GM21825 (cell line): ENCODE measurements at regions not wholly inside any gene's neighbourhood (a gene's known extent, or its start where the extent isn't known, plus 50 kb on each side); places are given as distances from the start of the nearest gene placed in this dataset.
"Not testable (repeated sequence)": the region's sequence is repeated elsewhere in the genome, so short reads cannot be mapped to it uniquely, and the experiment has no call there.

Source experiments
- ATAC-seq: cut with Tn5 transposase; IDR thresholded peaks from one replicate; pipeline ENCODE4 v1.9.1; 2021; ENCODE audit warnings: mild to moderate bottlenecking, moderate library complexity; ENCODE audit not compliant: unreplicated experiment

DNA sequence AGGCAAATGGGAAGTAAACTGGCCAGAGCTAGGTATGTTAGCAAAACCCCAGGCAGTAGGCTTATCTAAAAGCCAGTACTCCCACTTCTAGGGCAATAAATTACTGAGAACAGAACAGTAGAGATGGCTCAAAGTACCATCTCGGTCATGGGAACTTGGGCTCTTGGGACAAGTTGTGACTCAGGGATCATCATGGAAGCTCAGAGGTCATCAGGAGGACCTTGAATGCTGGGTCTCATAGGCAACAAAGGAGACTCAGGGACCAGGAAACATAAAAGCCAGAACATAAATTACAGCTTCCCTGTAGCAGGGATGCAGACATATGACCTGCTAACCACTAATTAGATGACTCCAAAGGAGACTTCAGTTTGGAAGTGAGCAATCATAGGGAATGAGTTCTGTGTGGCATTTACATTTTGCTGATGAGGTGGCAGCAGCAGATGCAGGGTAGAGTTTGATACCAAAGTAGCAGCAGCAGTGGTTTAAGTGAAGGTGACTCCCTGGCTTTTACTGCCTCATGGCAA lies 97.6 kb upstream of the SCAF11 start:
- no peak for ATAC-seq

DNA sequence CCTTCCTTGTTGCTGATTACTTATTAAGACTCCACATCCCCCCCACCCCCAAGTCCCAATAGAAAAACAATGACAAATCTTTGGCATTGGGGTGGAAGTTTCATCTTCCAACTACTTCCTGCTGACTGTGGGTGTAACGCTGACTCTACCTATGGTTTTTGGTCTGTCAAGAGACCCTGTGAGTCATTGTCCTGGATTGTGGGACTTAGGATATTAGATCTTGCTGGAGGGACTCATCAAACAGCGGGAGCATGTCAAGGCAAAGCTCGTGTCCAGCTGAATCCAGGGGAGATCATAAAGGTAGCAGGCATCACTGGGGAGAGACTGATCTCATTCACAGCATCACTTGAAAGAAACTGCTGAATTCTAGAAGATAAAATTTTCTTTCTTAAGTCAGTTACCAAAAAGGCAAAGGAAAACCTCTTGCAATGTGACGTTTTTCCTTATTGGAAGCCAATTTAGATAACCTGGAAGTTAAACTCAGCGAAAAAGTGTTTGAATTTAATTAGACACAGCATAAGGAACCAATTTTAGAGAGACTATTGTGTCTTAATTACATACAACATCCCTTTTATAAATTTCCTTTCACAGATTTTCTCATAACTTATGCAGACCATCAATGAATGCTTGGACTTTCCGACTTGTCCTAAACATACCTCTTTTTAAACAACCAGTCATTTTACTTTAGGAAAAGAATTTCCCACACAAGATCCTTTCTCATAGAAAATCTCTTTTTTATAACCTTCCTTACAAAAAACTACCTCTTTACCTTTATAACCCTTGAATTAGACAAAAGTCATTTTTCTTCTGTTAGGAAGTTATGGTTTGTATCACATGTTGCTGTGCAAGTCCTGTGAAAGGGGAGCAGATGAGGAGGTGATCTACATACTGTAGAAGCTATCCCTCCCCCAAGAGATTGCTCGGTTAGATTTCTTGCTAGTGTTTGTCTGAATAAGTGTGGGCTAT lies 94.6 kb upstream of the SCAF11 start:
- no peak for ATAC-seq

DNA sequence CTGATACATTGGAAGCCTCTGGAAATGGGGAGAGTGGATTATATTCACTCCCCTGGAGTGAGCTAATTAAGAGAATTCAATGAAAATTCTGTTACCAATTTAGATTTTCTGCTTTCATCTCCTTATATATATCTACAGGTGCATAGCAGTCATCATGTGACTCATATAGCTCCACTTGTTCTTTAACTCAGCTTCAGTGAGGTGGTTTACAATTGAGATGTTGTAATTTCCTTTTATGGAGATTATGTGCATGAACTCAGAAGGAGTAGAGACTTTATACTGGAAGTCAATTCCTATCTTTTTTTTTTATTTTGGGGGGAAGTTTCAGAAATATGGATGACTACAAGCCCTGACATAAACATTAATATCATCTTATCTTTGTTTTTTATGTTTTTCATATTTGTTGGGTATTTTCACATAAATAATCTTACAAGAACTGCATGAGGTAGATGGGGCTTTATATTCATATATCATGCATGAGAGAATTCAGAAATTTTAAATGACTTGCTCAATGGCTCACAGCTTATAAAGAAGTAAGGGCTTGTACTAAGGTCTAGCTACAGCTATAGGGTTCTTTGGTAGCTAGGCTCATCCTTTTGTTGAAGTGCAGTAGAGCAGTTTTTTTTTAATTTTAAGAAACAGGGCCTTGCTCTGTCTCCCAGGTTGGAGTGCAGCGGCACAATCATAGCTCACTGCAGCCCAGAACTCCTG lies 92.3 kb upstream of the SCAF11 start:
- ATAC-seq = no peak

DNA sequence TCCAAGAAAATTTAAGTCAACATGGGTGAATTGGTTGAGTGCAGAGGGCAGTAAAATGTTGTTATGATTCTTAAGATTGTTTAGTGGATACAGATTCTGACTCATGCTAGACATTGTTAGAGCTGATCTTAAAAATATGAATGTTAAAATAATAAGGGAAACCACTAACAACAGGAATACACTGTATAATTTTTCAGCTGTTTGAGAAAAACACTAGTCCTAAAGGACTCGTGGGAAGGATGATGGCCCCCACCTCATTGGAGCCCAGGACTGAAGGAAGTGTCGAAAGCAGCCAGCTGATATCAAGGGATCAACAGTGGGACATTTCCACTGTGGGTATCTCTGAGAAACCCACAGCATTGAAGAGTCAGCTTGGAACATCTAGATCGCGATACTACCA lies 82.9 kb upstream of the SCAF11 start:
- ATAC-seq = no peak

DNA sequence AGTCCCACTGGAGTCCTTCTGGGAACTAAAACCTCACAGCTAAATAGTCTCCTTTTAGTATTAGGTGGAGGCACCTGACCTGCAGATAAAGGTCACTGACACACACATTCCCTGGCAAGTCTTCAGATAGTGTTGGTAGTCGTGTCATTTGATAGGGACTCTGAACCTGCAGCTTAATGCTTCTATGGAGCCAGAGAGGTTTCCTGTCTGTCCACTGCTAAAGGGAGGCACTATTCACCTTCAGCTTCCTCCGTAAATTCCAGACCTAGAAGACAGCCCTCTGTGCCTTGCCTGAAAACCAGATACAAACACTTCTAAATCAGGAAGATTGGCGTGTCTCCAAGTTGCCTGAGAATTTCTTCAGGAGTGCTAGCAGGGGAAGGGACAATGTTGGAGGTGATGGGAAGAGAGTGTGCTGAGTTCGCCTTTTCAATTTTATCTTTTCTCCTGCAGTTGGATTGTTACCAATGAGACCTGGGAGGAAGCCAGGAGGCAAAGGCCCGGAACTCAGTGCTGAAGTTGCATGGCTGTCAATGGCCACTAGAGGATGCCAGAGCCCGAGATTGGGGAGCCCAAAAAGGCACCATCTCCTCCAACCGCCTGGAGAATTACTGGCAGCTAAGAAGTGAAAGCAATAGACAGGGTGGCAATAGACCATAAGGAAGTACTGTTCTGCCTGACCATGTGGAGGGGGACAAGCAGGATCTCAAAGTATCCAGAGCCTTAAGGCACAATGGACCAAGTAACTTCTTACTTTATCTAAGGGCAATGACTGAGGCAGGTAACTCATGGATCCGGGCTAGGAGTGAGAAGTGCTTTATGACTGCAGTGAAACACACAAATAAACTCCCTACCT lies 81.6 kb upstream of the SCAF11 start:
- peak; percentile 95 for ATAC-seq

DNA sequence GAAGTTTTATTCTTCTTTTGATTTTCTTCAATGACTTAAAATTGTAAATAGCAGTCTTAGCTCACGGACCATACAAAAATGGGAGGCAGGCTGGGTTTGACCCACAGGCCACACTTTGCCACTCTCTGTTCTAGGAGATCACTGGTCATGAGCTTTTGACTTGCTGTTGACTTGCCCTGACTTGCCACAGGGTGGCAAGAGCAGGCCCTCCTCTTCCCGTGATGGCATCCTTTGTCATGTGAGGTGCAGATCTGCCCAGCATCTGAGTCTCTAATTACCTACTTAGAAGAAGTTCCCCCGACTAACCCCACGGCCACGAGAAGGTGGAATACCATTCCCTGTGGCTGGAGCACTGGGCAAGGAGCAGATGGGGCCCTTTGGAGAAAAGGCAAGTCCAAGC lies 81.0 kb upstream of the SCAF11 start:
- no peak for ATAC-seq

DNA sequence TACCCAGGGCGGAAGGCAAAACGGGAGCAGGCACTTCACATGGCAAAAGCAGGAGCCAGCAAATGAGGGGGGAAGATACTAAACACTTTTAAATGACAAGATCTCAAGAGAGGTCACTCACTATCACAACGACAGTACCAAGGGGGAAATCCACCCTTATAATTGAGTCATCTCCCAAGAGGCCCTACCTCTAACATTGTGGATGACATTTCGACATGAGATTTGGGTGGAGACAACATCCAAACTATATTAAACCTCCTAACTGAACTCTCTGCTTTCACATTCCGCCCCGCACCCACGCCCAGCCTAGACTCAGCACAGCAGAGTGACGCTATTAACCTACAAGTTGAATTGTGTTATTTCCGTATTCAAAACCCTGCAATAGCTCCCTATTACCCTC lies 76.7 kb upstream of the SCAF11 start:
- ATAC-seq = no peak

DNA sequence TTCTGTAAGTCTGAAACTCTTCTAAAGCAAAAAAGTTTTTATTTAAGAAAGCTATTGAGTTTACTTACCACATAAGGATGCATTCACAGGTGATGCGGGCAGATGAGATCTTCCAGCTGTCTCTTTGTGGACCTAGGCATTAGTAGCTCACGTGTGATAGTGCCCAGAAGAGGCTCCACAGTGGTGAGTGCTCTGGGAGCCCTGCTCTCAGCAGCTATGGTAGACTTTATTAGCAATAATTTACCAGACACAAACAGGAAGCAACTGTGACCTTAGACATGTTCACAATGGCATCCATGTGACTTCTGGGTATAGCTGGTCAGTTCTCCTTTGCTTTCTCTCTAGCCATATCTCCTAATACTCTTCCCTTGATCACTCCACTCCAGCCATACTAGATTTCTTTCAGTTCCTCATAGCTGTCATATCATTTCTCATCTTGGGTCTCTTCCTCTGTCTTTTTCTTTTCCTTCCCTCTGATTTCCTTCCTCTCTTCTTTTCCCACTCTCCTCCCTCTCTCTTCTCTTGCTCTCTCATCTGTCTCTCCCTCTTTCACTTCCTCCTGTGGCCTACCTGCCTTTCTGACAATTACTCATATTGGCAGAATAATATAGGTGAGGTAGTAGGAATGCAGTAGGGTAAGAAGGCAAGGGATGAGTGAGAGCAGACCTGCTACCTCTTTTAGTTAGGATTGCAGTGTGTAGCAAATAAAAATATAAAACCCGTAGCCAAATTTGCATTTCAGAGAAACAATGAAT lies 75.2 kb upstream of the SCAF11 start:
- ATAC-seq = peak; percentile 77

DNA sequence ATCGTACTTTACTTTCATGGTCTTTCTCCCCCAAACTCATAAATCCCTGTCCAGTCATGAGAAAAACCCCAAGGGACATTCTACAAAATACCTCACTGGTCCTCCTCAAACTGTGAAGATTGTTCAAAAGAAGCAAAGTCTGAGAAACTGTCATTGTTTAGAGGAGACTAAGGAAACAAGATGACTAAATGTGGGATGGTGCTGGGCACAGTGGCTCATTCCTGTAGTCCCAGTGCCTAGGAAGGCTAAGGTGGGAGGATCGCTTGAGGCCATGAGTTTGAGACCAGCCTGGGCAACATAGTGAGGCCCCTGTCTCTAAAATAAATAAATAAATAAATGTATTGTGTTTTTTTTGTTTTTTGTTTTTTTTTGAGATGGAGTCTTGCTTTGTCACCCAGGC lies 74.2 kb upstream of the SCAF11 start:
- ATAC-seq = no peak

DNA sequence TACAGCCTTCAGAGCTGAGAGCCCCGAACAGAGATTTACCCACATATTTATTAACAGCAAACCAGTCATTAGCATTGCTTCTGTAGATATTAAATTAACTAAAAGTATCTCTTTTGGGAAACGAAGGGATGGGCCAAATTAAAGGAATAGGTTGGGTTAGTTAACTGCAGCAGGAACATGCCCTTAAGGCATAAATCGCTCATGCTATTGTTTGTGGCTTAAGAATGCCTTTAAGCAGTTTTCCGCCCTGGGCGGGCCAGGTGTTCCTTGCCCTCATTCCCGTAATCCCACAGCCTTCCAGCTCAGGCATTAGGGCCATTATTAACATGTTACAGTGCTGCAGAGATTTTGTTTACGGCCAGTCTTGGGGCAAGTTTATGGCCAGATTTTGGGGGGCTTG lies 68.3 kb upstream of the SCAF11 start:
- not testable (repeated sequence) for ATAC-seq

DNA sequence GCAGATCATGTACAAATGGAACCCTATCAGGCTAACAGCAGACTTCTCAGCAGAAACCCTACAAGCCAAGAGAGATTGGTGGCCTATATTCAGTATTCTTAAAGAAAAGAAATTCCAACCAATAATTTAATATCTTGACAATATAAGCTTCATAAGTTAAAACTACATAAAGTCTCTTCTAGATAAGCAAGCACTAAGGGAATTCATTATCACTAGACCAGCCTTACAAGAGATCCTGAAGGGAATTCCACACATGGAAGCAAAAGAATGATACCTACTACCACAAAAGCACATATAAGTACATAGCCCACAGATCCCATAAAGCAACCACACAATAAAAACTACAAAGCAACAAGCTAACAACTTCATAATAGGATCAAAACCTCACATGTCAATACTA lies 60.4 kb upstream of the SCAF11 start:
- no peak for ATAC-seq

DNA sequence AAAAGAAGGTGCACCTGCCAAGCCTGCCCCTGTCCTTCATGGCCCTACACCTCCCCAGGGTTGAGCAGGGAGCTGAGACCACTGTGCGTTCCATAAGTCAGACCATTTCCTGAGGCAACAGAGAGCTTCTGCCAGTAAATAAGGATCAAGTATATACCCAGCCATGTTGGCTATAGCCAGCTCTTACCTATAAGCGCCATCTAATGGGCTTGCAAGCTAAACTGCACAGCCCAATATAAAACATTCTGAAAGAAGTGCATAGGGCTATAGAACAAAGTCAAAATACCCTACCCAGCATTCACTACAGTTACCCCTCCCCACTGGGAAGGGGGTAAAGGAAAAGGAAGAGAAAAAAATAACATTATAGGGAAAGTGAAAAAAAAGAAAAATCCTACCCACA lies 59.3 kb upstream of the SCAF11 start:
- ATAC-seq = no peak

DNA sequence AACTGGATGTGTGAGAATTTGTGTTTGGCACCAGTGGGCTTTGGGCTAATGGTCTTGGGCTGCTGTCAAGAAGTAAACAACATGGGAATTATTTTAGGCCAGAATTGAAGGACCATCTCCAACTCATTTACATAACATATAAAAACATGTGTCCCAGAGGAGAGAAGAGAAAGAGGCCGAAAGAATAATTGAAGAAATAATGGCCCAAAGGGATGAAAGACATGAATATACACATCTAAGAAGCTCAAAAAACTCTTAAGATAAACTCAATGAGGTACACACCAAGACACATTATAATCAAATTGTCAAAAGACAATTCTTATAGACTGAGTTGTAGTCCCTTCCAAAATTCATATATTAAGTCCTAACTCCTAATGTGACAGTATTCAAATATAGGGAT lies 56.1 kb upstream of the SCAF11 start:
- no peak for ATAC-seq

DNA sequence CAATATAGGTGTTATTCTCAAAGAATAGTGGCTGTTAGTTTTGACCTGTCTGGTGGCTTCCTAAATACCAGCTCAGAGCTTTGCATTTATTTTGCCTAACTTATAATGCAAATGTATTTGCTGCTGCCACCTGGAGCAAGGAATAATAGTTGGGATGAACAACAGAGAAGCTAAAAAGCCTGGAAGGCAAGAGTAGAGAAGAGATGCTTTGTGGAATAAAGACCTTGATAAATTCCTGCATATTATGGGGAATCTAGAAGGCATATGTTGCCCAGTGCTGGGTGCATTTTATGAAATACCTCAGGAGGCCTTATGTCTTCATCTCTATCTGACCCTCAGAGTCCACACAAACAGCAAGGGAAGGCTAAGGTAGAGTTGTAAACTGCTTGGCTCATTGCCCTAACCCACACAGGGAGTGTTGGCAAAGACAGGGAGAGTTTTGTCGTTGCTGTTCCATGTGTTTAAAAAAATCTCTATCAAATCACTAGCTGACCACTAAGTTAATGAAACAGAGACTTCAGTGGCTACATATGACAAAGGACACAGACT lies 53.7 kb upstream of the SCAF11 start:
- no peak for ATAC-seq
